ENCODE measurements at regions not wholly inside any gene's neighbourhood (a gene's known extent, or its start where the extent isn't known, plus 50 kb on each side); places are given as distances from the start of the nearest gene placed in this dataset.

GRCh38 chr21:31483146-31483545 lies 139.1 kb upstream of the TIAM1 start:
- Mint-ChIP-seq H3K27me3 (ENCODE audit: low read depth) (no peaks in the 10 kb centered on the region), H3K9me3 (peaks cover 29% of the 10 kb centered on the region), H3K4me1 (peaks cover under 1% of the 10 kb centered on the region), H3K36me3 (peaks cover 37% of the 10 kb centered on the region), H3K27ac (no peak overlapping the region), H3K4me3 (no peak overlapping the region)
- TF ChIP-seq CTCF (IDR thresholded peaks at IDR 0.05; ENCODE audit: unreplicated experiment), result no peak
- no peak for DNase-seq (ENCODE audit: low spot score in 2 of 2, unreplicated experiment in 2 of 2)

- no peak overlapping the region for H3K27ac Mint-ChIP-seq
- no peaks in the 10 kb centered on the region for H3K4me1 Mint-ChIP-seq
- H3K4me3 Mint-ChIP-seq, result no peak overlapping the region
- peaks cover 37% of the 10 kb centered on the region for H3K36me3 Mint-ChIP-seq
- peaks cover 29% of the 10 kb centered on the region for H3K9me3 Mint-ChIP-seq
- no peaks in the 10 kb centered on the region for H3K27me3 Mint-ChIP-seq (ENCODE audit: low read depth)
- TF ChIP-seq CTCF (IDR thresholded peaks at IDR 0.05; ENCODE audit: unreplicated experiment), result no peak
- DNase-seq (ENCODE audit: low spot score in 2 of 2, unreplicated experiment in 2 of 2), result no peak
Measured at GRCh38 chr21:31482460-31482859, 138.4 kb upstream of the TIAM1 start.

DNA sequence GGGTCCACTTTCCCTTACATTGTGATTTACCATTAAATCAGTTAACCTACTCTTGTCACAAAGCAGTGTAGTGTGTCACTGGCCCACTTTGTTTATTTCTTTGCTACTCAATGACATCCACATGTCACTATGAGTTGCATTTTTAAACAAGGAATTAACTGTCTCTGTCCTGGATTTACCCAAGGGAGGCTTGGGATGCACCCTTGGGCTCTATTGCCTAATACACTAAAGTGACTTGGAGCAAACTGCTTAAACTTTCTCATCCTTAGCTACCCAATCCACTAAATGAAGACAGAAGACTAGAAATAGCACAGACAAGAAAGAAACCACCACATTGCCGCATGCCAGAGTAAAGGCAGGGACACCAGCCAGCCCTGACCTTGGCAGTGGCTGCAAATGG lies 136.2 kb upstream of the TIAM1 start:
- Mint-ChIP-seq H3K27ac (no peak overlapping the region), H3K4me1 (no peaks in the 10 kb centered on the region), H3K4me3 (no peak overlapping the region), H3K36me3 (peaks cover 24% of the 10 kb centered on the region), H3K27me3 (ENCODE audit: low read depth) (no peaks in the 10 kb centered on the region), H3K9me3 (peaks cover 22% of the 10 kb centered on the region)
- TF ChIP-seq CTCF (IDR thresholded peaks at IDR 0.05; ENCODE audit: unreplicated experiment), result no peak
- no peak for DNase-seq (ENCODE audit: low spot score in 2 of 2, unreplicated experiment in 2 of 2)

DNA sequence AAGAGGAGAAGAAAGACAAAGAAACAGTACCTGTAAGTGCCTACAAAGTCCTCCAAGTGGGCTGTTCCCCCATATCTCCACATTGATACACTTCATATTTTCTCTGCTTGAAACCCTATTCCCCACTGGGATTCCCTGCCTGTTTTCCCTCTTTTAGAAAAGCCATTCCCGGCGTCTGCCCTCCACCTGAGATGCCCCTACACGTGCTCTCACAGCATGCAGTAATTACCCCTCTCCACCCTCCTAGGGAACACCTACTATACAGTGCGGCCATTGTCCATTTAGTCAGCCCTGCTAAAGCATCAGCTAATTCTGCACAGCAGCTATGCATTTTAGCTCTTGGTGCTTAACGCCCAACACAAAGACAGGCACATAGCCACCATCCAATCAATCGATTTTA lies 135.7 kb upstream of the TIAM1 start:
- H3K27me3 Mint-ChIP-seq (ENCODE audit: low read depth), result no peaks in the 10 kb centered on the region
- no peaks in the 10 kb centered on the region for H3K4me1 Mint-ChIP-seq
- no peak overlapping the region for H3K27ac Mint-ChIP-seq
- peaks cover 19% of the 10 kb centered on the region for H3K36me3 Mint-ChIP-seq
- peaks cover 16% of the 10 kb centered on the region for H3K9me3 Mint-ChIP-seq
- DNase-seq (ENCODE audit: low spot score in 2 of 2, unreplicated experiment in 2 of 2), result no peak
- H3K4me3 Mint-ChIP-seq, result no peak overlapping the region
- TF ChIP-seq CTCF (IDR thresholded peaks at IDR 0.05; ENCODE audit: unreplicated experiment), result no peak

GRCh38 chr21:31479222-31479621 lies 135.2 kb upstream of the TIAM1 start:
- H3K4me3 Mint-ChIP-seq, result no peak overlapping the region
- no peak for TF ChIP-seq CTCF (IDR thresholded peaks at IDR 0.05; ENCODE audit: unreplicated experiment)
- no peaks in the 10 kb centered on the region for H3K27me3 Mint-ChIP-seq (ENCODE audit: low read depth)
- no peak overlapping the region for H3K27ac Mint-ChIP-seq
- peaks cover 17% of the 10 kb centered on the region for H3K36me3 Mint-ChIP-seq
- H3K9me3 Mint-ChIP-seq, result peaks cover 13% of the 10 kb centered on the region
- H3K4me1 Mint-ChIP-seq, result no peaks in the 10 kb centered on the region
- DNase-seq (ENCODE audit: low spot score in 2 of 2, unreplicated experiment in 2 of 2), result no peak
